Lower leg skin (tissue), 3 donors: ENCODE measurements at regions not wholly inside any gene's neighbourhood (a gene's known extent, or its start where the extent isn't known, plus 50 kb on each side); places are given as distances from the start of the nearest gene placed in this dataset.

Experiments
- CTCF ChIP-seq, 3 donors: fragments of 450-650 bp; IDR thresholded peaks; one replicate each; pipeline ENCODE4 v1.5.1; 2016; ENCODE audit warnings: antibody characterized with exemption in 3 of 3, mild to moderate bottlenecking in 3 of 3, moderate library complexity in 2 of 3
- POLR2A ChIP-seq, 2 donors: fragments of 450-650 bp; IDR thresholded peaks; one replicate each; pipeline ENCODE4 v1.6.1; 2016 to 2017; ENCODE audit warnings: antibody characterized with exemption in 2 of 2, mild to moderate bottlenecking in 1 of 2, moderate library complexity in 1 of 2

- no peak for TF ChIP-seq CTCF (IDR thresholded peaks at IDR 0.05)
- no peak for TF ChIP-seq POLR2A (IDR thresholded peaks at IDR 0.05)
These were observed 648.3 kb upstream of the BRINP3 start for GRCh38 chr1:191125950-191126349.
